ENCODE measurements at regions not wholly inside any gene's neighbourhood (a gene's known extent, or its start where the extent isn't known, plus 50 kb on each side); places are given as distances from the start of the nearest gene placed in this dataset.

GRCh38 chr1:65694933-65695332 is 97.8 kb upstream of the PDE4B start:
- POLR2A ChIA-PET, result interaction anchor here (0.7 kb wide), 1 partner anchor 8 kb away, joined by 4 read pairs; no protein-coding TSS in a partner anchor
- no peak for TF ChIP-seq CTCF (conservative IDR thresholded peaks at IDR 0.05; ENCODE audit: low read length)
- no peak for TF ChIP-seq EZH2phosphoT487 (IDR thresholded peaks at IDR 0.05; ENCODE audit: borderline replicate concordance, low read depth, low read length)
- Histone ChIP-seq H2AFZ (ENCODE audit: low read length) (no peak overlapping the region), H3K4me2 (ENCODE audit: low read length) (no peak overlapping the region), H3K79me2 (ENCODE audit: insufficient read depth, low read depth, low read length) (no peaks in the 10 kb centered on the region), H3K4me3 (ENCODE audit: low read depth, low read length, poor library complexity, severe bottlenecking) (no peak overlapping the region), H4K20me1 (ENCODE audit: insufficient read depth, low read length) (no peaks in the 10 kb centered on the region), H3K9me2 (ENCODE audit: insufficient read depth, low read length) (no peaks in the 10 kb centered on the region), H3K27ac (ENCODE audit: low read depth, low read length, poor library complexity, severe bottlenecking) (no peak overlapping the region), H3K9me3 (ENCODE audit: low read length) (no peaks in the 10 kb centered on the region), H3K36me3 (ENCODE audit: insufficient read depth, low read length) (no peaks in the 10 kb centered on the region), H3K4me1 (ENCODE audit: insufficient read depth, low read length, poor library complexity, severe bottlenecking) (no peaks in the 10 kb centered on the region)
- CTCF ChIA-PET (ENCODE audit: unreplicated experiment), result no interaction called here
- no peak for DNase-seq (ENCODE audit: low spot score)
- intact Hi-C loops (cut with micrococcal nuclease; ENCODE audit: unreplicated experiment), result no loop called here
- BruUV-seq (replicated peaks), result no TSS peak

- ChIA-PET CTCF (ENCODE audit: unreplicated experiment) (no interaction called here), POLR2A (interaction anchor here (1.4 kb wide), 1 partner anchor 11 kb away, joined by 5 read pairs; no protein-coding TSS in a partner anchor)
- H3K27ac ChIP-seq (ENCODE audit: low read depth, low read length, poor library complexity, severe bottlenecking), result no peak overlapping the region
- no peaks in the 10 kb centered on the region for H3K9me2 ChIP-seq (ENCODE audit: insufficient read depth, low read length)
- H3K4me1 ChIP-seq (ENCODE audit: insufficient read depth, low read length, poor library complexity, severe bottlenecking), result no peaks in the 10 kb centered on the region
- H3K9me3 ChIP-seq (ENCODE audit: low read length), result no peaks in the 10 kb centered on the region
- H4K20me1 ChIP-seq (ENCODE audit: insufficient read depth, low read length), result no peaks in the 10 kb centered on the region
- TF ChIP-seq CTCF (conservative IDR thresholded peaks at IDR 0.05; ENCODE audit: low read length) (no peak), EZH2phosphoT487 (IDR thresholded peaks at IDR 0.05; ENCODE audit: borderline replicate concordance, low read depth, low read length) (no peak)
- intact Hi-C loops (cut with micrococcal nuclease; ENCODE audit: unreplicated experiment), result no loop called here
- BruUV-seq (replicated peaks), result no TSS peak
- no peaks in the 10 kb centered on the region for H3K79me2 ChIP-seq (ENCODE audit: insufficient read depth, low read depth, low read length)
- H3K4me2 ChIP-seq (ENCODE audit: low read length), result no peak overlapping the region
- H3K36me3 ChIP-seq (ENCODE audit: insufficient read depth, low read length), result no peaks in the 10 kb centered on the region
- H3K4me3 ChIP-seq (ENCODE audit: low read depth, low read length, poor library complexity, severe bottlenecking), result no peak overlapping the region
- H2AFZ ChIP-seq (ENCODE audit: low read length), result no peak overlapping the region
- no peak for DNase-seq (ENCODE audit: low spot score)
Observed at GRCh38 chr1:65698590-65698989, 94.1 kb upstream of the PDE4B start.

GRCh38 chr1:65703853-65704252 is 88.8 kb upstream of the PDE4B start:
- POLR2A ChIA-PET, result interaction anchor here (0.6 to 2.1 kb wide), 4 partner anchors 9 to 28 kb away, joined by 3 to 4 read pairs (median 4); no protein-coding TSS in a partner anchor
- CTCF ChIA-PET (ENCODE audit: unreplicated experiment), result no interaction called here
- no TSS peak for BruUV-seq (replicated peaks)
- Histone ChIP-seq H3K27ac (ENCODE audit: low read depth, low read length, poor library complexity, severe bottlenecking) (no peak overlapping the region), H3K4me3 (ENCODE audit: low read depth, low read length, poor library complexity, severe bottlenecking) (no peak overlapping the region), H3K4me2 (ENCODE audit: low read length) (no peak overlapping the region), H3K9me2 (ENCODE audit: insufficient read depth, low read length) (no peaks in the 10 kb centered on the region), H3K9me3 (ENCODE audit: low read length) (no peaks in the 10 kb centered on the region), H3K4me1 (ENCODE audit: insufficient read depth, low read length, poor library complexity, severe bottlenecking) (no peaks in the 10 kb centered on the region), H4K20me1 (ENCODE audit: insufficient read depth, low read length) (no peaks in the 10 kb centered on the region), H3K79me2 (ENCODE audit: insufficient read depth, low read depth, low read length) (no peaks in the 10 kb centered on the region), H2AFZ (ENCODE audit: low read length) (no peak overlapping the region), H3K36me3 (ENCODE audit: insufficient read depth, low read length) (no peaks in the 10 kb centered on the region)
- no peak for DNase-seq (ENCODE audit: low spot score)
- intact Hi-C loops (cut with micrococcal nuclease; ENCODE audit: unreplicated experiment), result no loop called here
- no peak for TF ChIP-seq CTCF (conservative IDR thresholded peaks at IDR 0.05; ENCODE audit: low read length)
- no peak for TF ChIP-seq EZH2phosphoT487 (IDR thresholded peaks at IDR 0.05; ENCODE audit: borderline replicate concordance, low read depth, low read length)
